HepG2 (cell line): ENCODE measurements at regions not wholly inside any gene's neighbourhood (a gene's known extent, or its start where the extent isn't known, plus 50 kb on each side); places are given as distances from the start of the nearest gene placed in this dataset.

Experiments used
- ATAC-seq: fragments of 200-7000 bp; cut with Tn5 transposase; 3 replicates; pipeline ENCODE4 v1.9.1; 2020; ENCODE audit warnings: mild to moderate bottlenecking, moderate library complexity
- BruUV-seq: library from RNA; stranded (reverse); fragments of 400-500 nt; replicated peaks from 2 replicates; lab custom pipeline; 2021; lab: Mats Ljungman, UMichigan
- CTCF ChIA-PET: fragments of 300-600 bp; formaldehyde crosslinking; extraction: SDS; loops from one replicate; lab custom pipeline; 2021; ENCODE audit warnings: low total read pairs, inconsistent platforms, low intra/inter-chr PET ratio; lab: Yijun Ruan, JAX
- POLR2A ChIA-PET: fragments of 350-600 bp; sonication (Branson Sonifier 250); formaldehyde crosslinking; loops from one replicate; lab custom pipeline; 2020; ENCODE audit warnings: antibody characterized with exemption, inconsistent platforms; lab: Yijun Ruan, JAX
- DNase-seq: peaks from one replicate; pipeline ENCODE4 v3.0.0-alpha.2; 2015; ENCODE audit warnings: low spot score
- FAIRE-seq: peaks from 3 replicates; lab custom pipeline; 2011; peaks lifted over from hg19 to GRCh38; lab: Jason Lieb, UNC
- H2AFZ ChIP-seq: one replicate; pipeline ENCODE4 v1.6.1; 2011; ENCODE audit warnings: low read length, inconsistent platforms
- H3K27ac ChIP-seq: fragments of 300-600 bp; 3 replicates; pipeline ENCODE4 v1.8.0; 2011; ENCODE audit warnings: mixed run types, mild to moderate bottlenecking, mixed read lengths, low read length, inconsistent platforms; ENCODE audit not compliant: insufficient read depth; ENCODE audit errors: extremely low read length
- H3K27me3 ChIP-seq, 2 experiments: fragments of 200-600 bp in 1 of 2; 2 replicates in 1 of 2; 3 replicates in 1 of 2; pipeline versions ENCODE4 v1.6.0 to v1.8.0; 2011; ENCODE audit warnings: low read length in 2 of 2, mild to moderate bottlenecking in 2 of 2, moderate library complexity in 2 of 2, inconsistent platforms in 1 of 2; ENCODE audit not compliant: insufficient read depth in 2 of 2, control insufficient read depth in 1 of 2
- H3K36me3 ChIP-seq, 2 experiments: fragments of 200-600 bp in 1 of 2; replicated peaks in 1 of 2; 2 replicates in 1 of 2; 3 replicates in 1 of 2; pipeline versions ENCODE4 v1.5.1 to v1.8.0; 2011; ENCODE audit warnings: low read length in 2 of 2, inconsistent platforms in 1 of 2; ENCODE audit not compliant: insufficient read depth in 2 of 2, control insufficient read depth in 1 of 2
- H3K4me1 ChIP-seq: 2 replicates; pipeline ENCODE4 v1.5.1; 2012; ENCODE audit warnings: low read length, inconsistent platforms; ENCODE audit not compliant: insufficient read depth
- H3K4me2 ChIP-seq: 2 replicates; pipeline ENCODE4 v1.6.0; 2011; ENCODE audit warnings: low read depth, low read length, inconsistent platforms
- H3K4me3 ChIP-seq, 3 experiments: fragments of 200-600 bp in 1 of 3; sonication (generic), shearing (Covaris generic) in 1 of 3; replicated peaks in 1 of 3; 2 replicates each; pipeline ENCODE4 v1.5.1; 2011 to 2016; ENCODE audit warnings: low read length in 3 of 3, inconsistent platforms in 2 of 3, low read depth in 2 of 3, mild to moderate bottlenecking in 2 of 3, control low read depth in 1 of 3, mixed read lengths in 1 of 3; ENCODE audit not compliant: insufficient read depth in 1 of 3
- H3K79me2 ChIP-seq: one replicate; pipeline ENCODE4 v1.6.1; 2011; ENCODE audit warnings: low read length, inconsistent platforms; ENCODE audit not compliant: insufficient read depth
- H3K9ac ChIP-seq: 2 replicates; pipeline ENCODE4 v1.6.0; 2011; ENCODE audit warnings: mild to moderate bottlenecking, low read depth, low read length, inconsistent platforms; ENCODE audit not compliant: insufficient read depth
- H3K9me3 ChIP-seq: 2 replicates; pipeline ENCODE4 v1.5.1; 2012; ENCODE audit warnings: mild to moderate bottlenecking, low read length
- H4K20me1 ChIP-seq: 2 replicates; pipeline ENCODE4 v1.6.0; 2011; ENCODE audit warnings: inconsistent platforms, mild to moderate bottlenecking, low read length, moderate library complexity; ENCODE audit not compliant: insufficient read depth
- EZH2 ChIP-seq: conservative IDR thresholded peaks from 2 replicates; pipeline ENCODE4 v1.6.1; 2012; ENCODE audit warnings: mild to moderate bottlenecking, low read depth, low read length, moderate library complexity
- GPN1 ChIP-seq: sonication (generic); formaldehyde crosslinking; IDR thresholded peaks from 2 replicates; pipeline ENCODE4 v1.5.1; 2020; ENCODE audit warnings: missing genetic modification reagents, borderline replicate concordance
- GZF1 ChIP-seq: sonication (generic); formaldehyde crosslinking; IDR thresholded peaks from 2 replicates; pipeline ENCODE4 v1.5.1; 2020; ENCODE audit warnings: mild to moderate bottlenecking, missing genetic modification reagents
- HDAC6 ChIP-seq: fragments of 200-600 bp; sonication (generic); IDR thresholded peaks from 2 replicates; pipeline ENCODE4 v1.7.0; 2017; ENCODE audit warnings: mild to moderate bottlenecking, antibody characterized with exemption, low read length, low read depth
- KDM6A ChIP-seq: IDR thresholded peaks from 2 replicates; pipeline ENCODE4 v1.6.1; 2016; ENCODE audit warnings: low read depth
- MAFF ChIP-seq: IDR thresholded peaks from 2 replicates; pipeline ENCODE4 v1.6.1; 2011; ENCODE audit warnings: low read depth, low read length, improper control_type of control experiment
- MAFK ChIP-seq, 2 experiments: IDR thresholded peaks in 1 of 2; conservative IDR thresholded peaks in 1 of 2; 2 replicates each; pipeline ENCODE4 v1.6.1; 2011; ENCODE audit warnings: improper control_type of control experiment in 2 of 2, low read length in 2 of 2
- RFX1 ChIP-seq: fragments of 450-650 bp; IDR thresholded peaks from 2 replicates; pipeline ENCODE4 v1.6.1; 2017
- RNF2 ChIP-seq: fragments of 450-650 bp; conservative IDR thresholded peaks from 2 replicates; pipeline ENCODE4 v1.6.1; 2016; ENCODE audit warnings: low read depth
- RNF219 ChIP-seq: sonication (generic); formaldehyde crosslinking; IDR thresholded peaks from 2 replicates; pipeline ENCODE4 v1.5.0; 2020; ENCODE audit warnings: mild to moderate bottlenecking, missing genetic modification reagents
- XRCC5 ChIP-seq: fragments of 200-400 bp; formaldehyde crosslinking; optimal IDR thresholded peaks from 2 replicates; pipeline ENCODE3; 2017; ENCODE audit warnings: mild to moderate bottlenecking, low read length
- ZNF512 ChIP-seq: sonication (generic); formaldehyde crosslinking; IDR thresholded peaks from 2 replicates; pipeline ENCODE4 v1.4.0; 2020; ENCODE audit warnings: mild to moderate bottlenecking, missing genetic modification reagents
- ZNF589 ChIP-seq: sonication (generic); formaldehyde crosslinking; conservative IDR thresholded peaks from 2 replicates; pipeline ENCODE4 v1.8.0; 2022; ENCODE audit warnings: mild to moderate bottlenecking, moderate library complexity, missing genetic modification reagents
- ZNF83 ChIP-seq: sonication (generic); formaldehyde crosslinking; IDR thresholded peaks from 2 replicates; pipeline ENCODE4 v1.4.0; 2020; ENCODE audit warnings: missing genetic modification reagents, mild to moderate bottlenecking, borderline replicate concordance
- WGBS: methylation state at CpG from one replicate; pipeline ENCODE4 v1.1.6; 2017; ENCODE audit warnings: low lambda C conversion rate; 5-methylcytosine and 5-hydroxymethylcytosine counted together
- in situ Hi-C: cut with HindIII; loops from 2 replicates; pipeline ENCODE4 v1.10.0; 2017; ENCODE audit warnings: low pct_unique_long_range_greater_than_20kb; ENCODE audit not compliant: extremely low pct_ligation_motif_present
- intact Hi-C: fragments of 100-400 bp; cut with micrococcal nuclease; formaldehyde crosslinking; loops from one replicate; pipeline ENCODE4 v1.10.0; 2022; ENCODE audit not compliant: unreplicated experiment

- Histone ChIP-seq H3K79me2 (no peaks in the 10 kb centered on the region), H3K9ac (no peak overlapping the region), H3K36me3 (no peaks in the 10 kb centered on the region), H3K4me1 (peaks cover 14% of the 10 kb centered on the region), H3K27me3 (peaks cover 9 to 36% of the 10 kb centered on the region in 2 experiments), H3K9me3 (no peaks in the 10 kb centered on the region), H2AFZ (no peak overlapping the region), H3K27ac (no peak overlapping the region), H4K20me1 (no peaks in the 10 kb centered on the region), H3K4me2 (no peak overlapping the region), H3K4me3 (no peak overlapping the region)
- ChIA-PET POLR2A (no interaction called here), CTCF (no interaction called here)
- WGBS: 63% methylated on average over 9 of the region's 9 CpGs
- no peak for TF ChIP-seq RNF219 (CRISPR knock-in tag)
- peak; percentile 67 for TF ChIP-seq MAFF
- TF ChIP-seq EZH2: no peak
- no peak for TF ChIP-seq GZF1
- no peak for TF ChIP-seq ZNF589
- no peak for TF ChIP-seq RNF2
- no peak for TF ChIP-seq RFX1
- peak; percentile 78 to 81 for TF ChIP-seq MAFK (conservative IDR thresholded peaks at IDR 0.05 in 1 of 2, IDR thresholded peaks at IDR 0.05 in 1 of 2; ENCODE audit: low read length in 2 of 2)
- no peak for TF ChIP-seq ZNF512 (CRISPR knock-in tag)
- no peak for TF ChIP-seq KDM6A (CRISPR knock-in tag)
- TF ChIP-seq HDAC6: no peak
- TF ChIP-seq ZNF83: no peak
- no peak for TF ChIP-seq GPN1 (CRISPR knock-in tag)
- no peak for TF ChIP-seq XRCC5
- no TSS peak for BruUV-seq
- ATAC-seq: no peak
- in situ Hi-C loops (no loop called here), intact Hi-C loops (no loop called here)
- FAIRE-seq: no peak
- DNase-seq: no peak
Observed at GRCh38 chr6:41434803-41435481, 99.5 kb downstream of the NCR2 start.
